GM12872 (cell line): ENCODE measurements at regions not wholly inside any gene's neighbourhood (a gene's known extent, or its start where the extent isn't known, plus 50 kb on each side); places are given as distances from the start of the nearest gene placed in this dataset.

Source experiments
- CTCF ChIP-seq: IDR thresholded peaks from 3 replicates; pipeline ENCODE4 v1.5.1; 2011; ENCODE audit warnings: low read depth, mild to moderate bottlenecking, low read length, moderate library complexity; ENCODE audit not compliant: insufficient read depth

- TF ChIP-seq CTCF: no peak
Observed at GRCh38 chr9:15070716-15071115, 160.5 kb upstream of the FREM1 start.

- no peak for TF ChIP-seq CTCF
Observed at GRCh38 chr9:15069106-15069505, 158.9 kb upstream of the FREM1 start.

GRCh38 chr9:15068261-15068660 lies 158.0 kb upstream of the FREM1 start:
- TF ChIP-seq CTCF: no peak

- no peak for TF ChIP-seq CTCF
Observed at GRCh38 chr9:15059003-15059402, 148.8 kb upstream of the FREM1 start.

- no peak for TF ChIP-seq CTCF
Observed at GRCh38 chr9:15058236-15058635, 148.0 kb upstream of the FREM1 start.

- no peak for TF ChIP-seq CTCF
Observed at GRCh38 chr9:15048772-15049171, 138.5 kb upstream of the FREM1 start.

- TF ChIP-seq CTCF: no peak
Observed at GRCh38 chr9:15047028-15047551, 136.9 kb upstream of the FREM1 start.
